Mammary epithelial cell (primary cell): ENCODE measurements at regions not wholly inside any gene's neighbourhood (a gene's known extent, or its start where the extent isn't known, plus 50 kb on each side); places are given as distances from the start of the nearest gene placed in this dataset.

Source experiments
- CTCF ChIP-seq, 2 donors: IDR thresholded peaks in 1 of 2; conservative IDR thresholded peaks in 1 of 2; 2 replicates each; pipeline ENCODE4 v1.5.1; 2011 to 2012; ENCODE audit warnings: inconsistent platforms in 2 of 2, low read length in 2 of 2, mild to moderate bottlenecking in 2 of 2, control low read depth in 1 of 2, low read depth in 1 of 2; ENCODE audit not compliant: insufficient read depth in 1 of 2; ENCODE audit errors: extremely low read depth in 1 of 2
- EZH2 ChIP-seq: IDR thresholded peaks from 2 replicates; pipeline ENCODE4 v1.6.1; 2012; ENCODE audit warnings: low read length, inconsistent platforms, borderline replicate concordance

- TF ChIP-seq CTCF (conservative IDR thresholded peaks at IDR 0.05 in 1 of 2, IDR thresholded peaks at IDR 0.05 in 1 of 2; ENCODE audit: extremely low read depth in 1 of 2, insufficient read depth in 1 of 2, low read depth in 1 of 2, low read length in 2 of 2) = no peak
- no peak for TF ChIP-seq EZH2
Observed at GRCh38 chr12:17108877-17109541, 503.0 kb upstream of the LMO3 start.
